ENCODE measurements at regions not wholly inside any gene's neighbourhood (a gene's known extent, or its start where the extent isn't known, plus 50 kb on each side); places are given as distances from the start of the nearest gene placed in this dataset.

- WGBS (ENCODE audit: insufficient coverage, insufficient replicate concordance, low lambda C conversion rate, missing lambda C conversion rate): 26% methylated on average over 4 of the region's 4 CpGs
- in situ Hi-C loops (cut with MboI): no loop called here
- Histone ChIP-seq H3K79me2 (ENCODE audit: control insufficient read depth, insufficient read depth, low read length) (no peaks in the 10 kb centered on the region), H3K4me2 (ENCODE audit: control insufficient read depth, insufficient read depth) (no peak overlapping the region), H2AFZ (ENCODE audit: control insufficient read depth, low read depth, low read length) (no peak overlapping the region), H3K27me3 (replicated peaks in 1 of 2; ENCODE audit: control insufficient read depth in 2 of 2, insufficient read depth in 2 of 2, low read length in 1 of 2) (no peaks in the 10 kb centered on the region), H3K36me3 (ENCODE audit: control insufficient read depth in 2 of 2, insufficient read depth in 2 of 2, low read length in 1 of 2) (no peaks in the 10 kb centered on the region), H3K9ac (ENCODE audit: control insufficient read depth, insufficient read depth, low read length) (no peak overlapping the region), H3K9me3 (replicated peaks; ENCODE audit: control insufficient read depth, insufficient read depth, low read length) (no peaks in the 10 kb centered on the region), H3K27ac (ENCODE audit: control insufficient read depth, insufficient read depth) (no peak overlapping the region), H3K4me1 (ENCODE audit: control insufficient read depth, insufficient read depth, low read length) (no peaks in the 10 kb centered on the region), H3K4me3 (no peak overlapping the region), H4K20me1 (ENCODE audit: control insufficient read depth, insufficient read depth) (no peaks in the 10 kb centered on the region)
- ChIA-PET CTCF (no interaction called here), POLR2A (no interaction called here), SMC1A (ENCODE audit: uncharacterized antibody, unreplicated experiment) (no interaction called here), RAD21 (ENCODE audit: unreplicated experiment) (no interaction called here)
- intact Hi-C loops (cut with micrococcal nuclease; ENCODE audit: unreplicated experiment): no loop called here
- ATAC-seq: no peak
- TF ChIP-seq RUNX3 (IDR thresholded peaks at IDR 0.05; ENCODE audit: low read length): no peak
- 0 out of 2 replicates have a peak, but pooled peaks have one; percentile 14 for TF ChIP-seq ATF7 (IDR thresholded peaks at IDR 0.05; ENCODE audit: low read depth)
- no peak for DNase-seq (ENCODE audit: low read depth, low spot score)
- BruUV-seq (replicated peaks): no TSS peak
- no peak for FAIRE-seq
These were observed 254.8 kb upstream of the SOX11 start for GRCh38 chr2:5437375-5437774.

- Histone ChIP-seq H3K79me2 (ENCODE audit: control insufficient read depth, insufficient read depth, low read length) (no peaks in the 10 kb centered on the region), H3K9me3 (replicated peaks; ENCODE audit: control insufficient read depth, insufficient read depth, low read length) (no peaks in the 10 kb centered on the region), H3K4me1 (ENCODE audit: control insufficient read depth, insufficient read depth, low read length) (no peaks in the 10 kb centered on the region), H3K4me3 (no peak overlapping the region), H3K36me3 (ENCODE audit: control insufficient read depth in 2 of 2, insufficient read depth in 2 of 2, low read length in 1 of 2) (no peaks in the 10 kb centered on the region), H3K4me2 (ENCODE audit: control insufficient read depth, insufficient read depth) (no peak overlapping the region), H3K27ac (ENCODE audit: control insufficient read depth, insufficient read depth) (no peak overlapping the region), H3K27me3 (replicated peaks in 1 of 2; ENCODE audit: control insufficient read depth in 2 of 2, insufficient read depth in 2 of 2, low read length in 1 of 2) (no peaks in the 10 kb centered on the region), H2AFZ (ENCODE audit: control insufficient read depth, low read depth, low read length) (no peak overlapping the region), H4K20me1 (ENCODE audit: control insufficient read depth, insufficient read depth) (no peaks in the 10 kb centered on the region), H3K9ac (ENCODE audit: control insufficient read depth, insufficient read depth, low read length) (no peak overlapping the region)
- DNase-seq (ENCODE audit: low read depth, low spot score) (no peak), ATAC-seq (no peak), FAIRE-seq (no peak)
- WGBS (ENCODE audit: insufficient coverage, insufficient replicate concordance, low lambda C conversion rate, missing lambda C conversion rate): 50% methylated on average over 1 of the region's 1 CpG
- ChIA-PET RAD21 (ENCODE audit: unreplicated experiment) (no interaction called here), CTCF (no interaction called here), SMC1A (ENCODE audit: uncharacterized antibody, unreplicated experiment) (no interaction called here), POLR2A (no interaction called here)
- BruUV-seq (replicated peaks): no TSS peak
- in situ Hi-C loops (cut with MboI) (no loop called here), intact Hi-C loops (cut with micrococcal nuclease; ENCODE audit: unreplicated experiment) (no loop called here)
- TF ChIP-seq NRF1 (conservative IDR thresholded peaks at IDR 0.05; ENCODE audit: low read depth, low read length) (no peak), ZNF217 (IDR thresholded peaks at IDR 0.05) (no peak), WRNIP1 (IDR thresholded peaks at IDR 0.05; ENCODE audit: borderline replicate concordance, low read depth, low read length) (no peak), RUNX3 (IDR thresholded peaks at IDR 0.05; ENCODE audit: low read length) (no peak), ZNF274 (IDR thresholded peaks at IDR 0.05; ENCODE audit: insufficient read depth, insufficient read length) (no peak), ATF7 (IDR thresholded peaks at IDR 0.05; ENCODE audit: low read depth) (no peak), HSF1 (IDR thresholded peaks at IDR 0.05; ENCODE audit: low read depth, low read length) (no peak), GATAD2B (conservative IDR thresholded peaks at IDR 0.05; ENCODE audit: low read depth) (no peak), EED (IDR thresholded peaks at IDR 0.05; ENCODE audit: low read depth) (no peak), MAX (IDR thresholded peaks at IDR 0.05; ENCODE audit: low read depth, low read length) (no peak), CEBPB (IDR thresholded peaks at IDR 0.05; ENCODE audit: borderline replicate concordance in 1 of 2, low read depth in 2 of 2, low read length in 2 of 2) (no peak), BCL3 (IDR thresholded peaks at IDR 0.05; ENCODE audit: borderline replicate concordance, insufficient read depth, low read depth, low read length, poor library complexity, severe bottlenecking) (no peak)
These were observed 252.0 kb upstream of the SOX11 start for GRCh38 chr2:5440174-5440573.

Measured in GM12878 (cell line).